GM21390 (cell line): ENCODE measurements at regions not wholly inside any gene's neighbourhood (a gene's known extent, or its start where the extent isn't known, plus 50 kb on each side); places are given as distances from the start of the nearest gene placed in this dataset.

ENCODE experiments used
- ATAC-seq: cut with Tn5 transposase; IDR thresholded peaks from one replicate; pipeline ENCODE4 v1.9.1; 2021; ENCODE audit not compliant: unreplicated experiment

GRCh38 chr5:88401686-88402085, 133.0 kb upstream of the TMEM161B start:
- no peak for ATAC-seq

GRCh38 chr5:88401228-88401627, 132.6 kb upstream of the TMEM161B start:
- no peak for ATAC-seq

- ATAC-seq = no peak
Observed at GRCh38 chr5:88399561-88399960, 130.9 kb upstream of the TMEM161B start.

DNA sequence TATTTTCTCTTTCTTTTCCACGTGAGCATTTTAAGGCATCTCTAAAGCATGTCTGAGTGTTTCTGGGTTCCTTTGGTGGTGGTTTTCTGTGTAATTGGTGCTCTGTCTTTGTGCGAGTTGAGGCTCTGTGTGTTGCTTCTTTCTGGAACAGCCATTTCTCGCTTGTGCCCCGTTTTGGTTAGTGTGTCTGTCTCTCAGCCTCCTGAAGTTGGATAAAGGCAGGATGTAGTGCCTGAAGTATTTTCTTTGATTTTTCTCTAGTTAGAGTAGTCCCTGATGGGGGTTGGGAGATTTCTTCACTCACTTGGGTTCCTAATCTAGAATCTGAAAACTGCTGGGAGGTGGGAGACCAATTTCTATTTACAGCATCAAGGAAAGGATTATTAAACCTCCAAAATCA, 129.7 kb upstream of the TMEM161B start:
- no peak for ATAC-seq

DNA sequence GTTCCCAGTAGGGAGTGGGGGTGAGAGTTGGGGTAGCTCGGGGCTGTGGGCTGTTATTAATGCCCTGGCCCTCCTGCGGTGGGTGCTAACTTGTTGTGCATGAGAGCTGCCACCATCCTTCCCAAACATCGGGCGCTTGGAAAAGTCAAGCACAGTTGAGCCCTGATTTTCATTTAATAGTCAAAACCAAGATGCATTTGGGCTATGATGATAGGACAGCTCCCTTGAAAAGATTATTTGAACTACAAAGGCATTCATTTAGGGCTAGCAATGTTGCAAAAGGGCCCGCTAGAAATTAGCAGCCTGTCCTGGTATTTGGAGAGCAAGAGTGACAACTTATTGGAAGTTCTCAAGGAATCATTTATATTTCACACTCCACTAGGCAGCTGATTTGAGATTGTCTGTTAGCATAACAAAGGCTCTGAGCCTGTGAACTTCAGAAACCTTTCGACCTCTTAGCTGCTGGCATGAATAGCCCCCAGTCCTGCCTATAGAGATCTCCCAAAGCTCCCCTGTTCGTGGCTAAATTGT, 128.2 kb upstream of the TMEM161B start:
- no peak for ATAC-seq

- ATAC-seq = no peak
Observed at GRCh38 chr5:88396000-88396535, 127.4 kb upstream of the TMEM161B start.

DNA sequence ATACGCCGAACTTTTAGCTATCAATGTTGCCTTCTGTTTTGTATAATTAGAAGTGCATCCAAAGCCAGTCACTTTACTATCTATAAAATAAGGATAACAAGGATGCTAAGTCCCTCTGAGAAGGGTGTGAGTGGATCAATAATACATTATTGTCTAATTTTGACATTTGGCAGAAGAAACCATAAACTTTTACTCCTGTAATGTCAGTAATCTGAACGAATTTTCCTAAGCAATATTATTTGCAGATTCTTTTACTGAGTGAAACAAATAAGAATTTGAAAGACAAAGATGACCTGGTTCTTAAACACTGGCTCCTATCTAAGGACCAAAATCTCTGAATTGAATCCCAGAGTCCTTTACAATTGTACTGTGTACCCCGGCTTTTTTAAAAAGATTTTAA, 126.6 kb upstream of the TMEM161B start:
- no peak for ATAC-seq

DNA sequence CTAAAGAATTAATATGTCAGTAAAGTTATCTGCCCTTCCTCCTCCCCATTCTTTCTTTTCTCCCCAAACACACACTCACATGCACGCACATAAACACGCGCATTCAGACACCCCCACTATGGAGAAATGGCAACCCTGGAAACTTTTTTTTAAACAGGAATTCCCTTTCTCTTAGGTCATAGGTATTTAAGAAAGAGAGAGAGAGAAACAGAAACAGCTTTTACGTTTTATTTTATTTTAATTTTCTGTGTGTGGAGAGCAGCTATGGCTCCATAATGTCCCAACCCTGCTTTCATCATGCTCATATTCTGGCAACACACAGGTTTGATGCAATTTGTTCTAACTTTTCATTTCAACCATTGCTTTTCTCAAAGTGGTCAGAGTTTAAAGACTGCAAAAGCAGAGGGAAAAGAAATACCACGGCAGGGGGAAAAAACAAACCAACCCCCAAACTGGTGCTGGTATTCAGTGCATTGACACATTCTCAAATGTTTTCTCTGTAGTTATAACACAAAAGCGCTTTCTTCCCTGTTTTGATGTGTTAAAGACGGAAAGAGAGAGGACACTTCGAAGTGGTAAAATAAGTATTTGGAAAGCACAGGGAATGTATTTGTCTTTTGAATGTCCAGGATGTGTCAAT, 126.0 kb upstream of the TMEM161B start:
- ATAC-seq = no peak

DNA sequence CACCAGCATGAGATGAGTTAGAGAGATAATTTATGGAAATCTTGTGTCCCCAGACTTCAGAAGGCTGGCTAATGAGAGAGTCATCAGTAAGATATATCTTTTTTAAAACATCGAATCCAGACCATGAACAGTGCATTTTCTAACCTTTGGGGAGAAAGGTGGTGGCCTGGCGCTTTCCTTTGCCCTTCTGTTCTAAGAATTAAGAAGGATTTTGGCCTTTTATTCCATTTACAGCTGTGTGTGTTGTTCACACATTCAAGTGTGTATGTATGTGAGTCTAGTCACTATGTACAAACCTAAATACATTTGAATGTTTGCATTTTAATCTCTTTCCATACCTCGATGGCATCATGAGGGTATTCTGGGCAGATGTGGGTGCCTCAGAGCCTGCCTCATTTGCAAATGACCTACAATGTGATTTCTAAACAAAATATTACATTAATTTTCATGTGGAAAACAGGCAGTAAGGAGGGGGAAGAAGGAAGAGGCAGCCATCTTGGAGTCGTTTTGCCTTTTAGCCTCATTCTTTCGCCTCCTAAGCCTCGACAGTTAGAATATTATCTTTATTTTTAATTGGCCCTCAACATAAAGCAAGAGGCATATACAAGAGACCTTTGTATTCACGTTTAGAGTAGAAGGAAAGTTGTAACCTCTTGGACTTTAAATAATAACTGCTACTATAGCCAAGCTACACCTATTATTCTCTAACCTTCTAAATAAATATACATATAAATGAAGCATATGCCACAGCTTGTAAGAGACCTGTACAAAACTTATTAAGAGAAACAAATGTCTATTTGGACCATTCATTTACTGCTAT, 125.3 kb upstream of the TMEM161B start:
- no peak for ATAC-seq

GRCh38 chr5:88393042-88393441, 124.4 kb upstream of the TMEM161B start:
- no peak for ATAC-seq

GRCh38 chr5:88391991-88392390, 123.3 kb upstream of the TMEM161B start:
- ATAC-seq = no peak

DNA sequence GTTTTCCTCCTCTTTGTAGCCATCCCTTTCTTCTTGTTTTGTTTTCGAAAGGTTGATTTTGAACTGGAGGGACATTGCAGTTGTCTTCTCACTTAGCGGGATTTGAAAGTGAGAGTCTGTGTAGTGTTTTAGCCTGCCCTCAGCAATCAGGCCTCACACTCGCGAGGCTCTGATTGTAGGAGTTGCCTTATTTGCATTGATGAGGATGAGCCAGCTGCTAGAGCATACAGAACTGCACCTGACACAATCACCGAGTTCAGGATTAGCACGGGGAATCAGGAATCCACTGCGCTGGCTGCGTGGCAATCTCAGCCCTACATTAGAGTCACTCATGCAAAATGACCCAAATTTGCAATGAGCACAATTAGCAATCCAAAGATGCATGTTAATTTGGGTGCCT, 122.5 kb upstream of the TMEM161B start:
- no peak for ATAC-seq

GRCh38 chr5:88390481-88390880, 121.8 kb upstream of the TMEM161B start:
- ATAC-seq = no peak

DNA sequence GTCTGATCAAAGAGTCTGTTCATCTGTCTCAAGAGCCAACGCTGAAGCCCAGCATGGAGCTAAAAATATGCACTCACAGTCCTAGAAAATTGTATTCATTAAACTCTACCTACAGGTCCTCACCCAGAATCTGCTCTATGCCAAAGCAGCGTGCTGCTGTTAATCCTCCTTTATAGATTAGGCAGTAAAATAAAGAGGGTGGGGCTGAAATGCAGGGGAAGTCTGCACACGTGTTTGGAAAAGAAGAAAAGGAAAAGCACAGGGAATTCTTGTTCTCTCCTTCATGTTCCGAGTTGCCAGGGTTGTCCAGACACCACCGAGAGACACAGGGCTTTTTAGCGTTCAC, 121.4 kb upstream of the TMEM161B start:
- ATAC-seq = no peak

DNA sequence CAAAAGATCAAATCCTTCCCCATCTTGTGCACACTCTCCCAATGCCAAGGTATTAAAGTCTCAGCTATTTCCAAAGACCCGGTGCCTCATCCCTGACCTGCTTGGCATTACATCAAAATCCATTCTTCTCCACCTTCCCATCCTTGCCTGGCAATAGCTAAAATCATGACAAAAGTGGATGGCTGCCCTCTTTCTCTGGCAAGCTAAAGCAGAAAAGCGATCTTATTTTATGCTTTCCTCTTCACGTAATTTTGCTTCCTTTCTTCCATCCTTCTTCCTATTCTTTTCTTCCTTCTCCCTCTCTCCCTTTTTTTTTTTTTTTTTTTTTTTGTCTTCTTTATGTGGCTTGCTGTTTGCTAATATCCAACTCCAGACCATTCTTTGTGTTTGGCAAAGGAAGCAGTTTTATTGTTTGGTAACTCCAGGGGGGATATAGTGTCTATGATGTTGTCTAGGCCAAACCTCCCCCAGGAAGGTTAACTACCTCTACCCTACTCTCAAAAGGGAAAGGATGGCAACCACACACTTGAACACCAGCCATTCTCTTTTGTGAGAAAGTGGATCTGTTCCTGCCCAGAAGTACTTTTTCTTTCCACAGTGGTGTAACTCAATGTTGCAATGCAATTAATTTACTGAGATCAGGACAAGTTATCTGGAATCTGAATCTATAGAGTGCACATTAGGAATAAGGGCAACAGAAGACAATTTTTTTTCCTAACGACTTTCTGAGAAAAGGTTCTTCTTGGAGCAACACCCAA, 120.9 kb upstream of the TMEM161B start:
- ATAC-seq = no peak

GRCh38 chr5:88388476-88389337, 120.1 kb upstream of the TMEM161B start:
- ATAC-seq = no peak

GRCh38 chr5:88384886-88385285, 116.2 kb upstream of the TMEM161B start:
- no peak for ATAC-seq

DNA sequence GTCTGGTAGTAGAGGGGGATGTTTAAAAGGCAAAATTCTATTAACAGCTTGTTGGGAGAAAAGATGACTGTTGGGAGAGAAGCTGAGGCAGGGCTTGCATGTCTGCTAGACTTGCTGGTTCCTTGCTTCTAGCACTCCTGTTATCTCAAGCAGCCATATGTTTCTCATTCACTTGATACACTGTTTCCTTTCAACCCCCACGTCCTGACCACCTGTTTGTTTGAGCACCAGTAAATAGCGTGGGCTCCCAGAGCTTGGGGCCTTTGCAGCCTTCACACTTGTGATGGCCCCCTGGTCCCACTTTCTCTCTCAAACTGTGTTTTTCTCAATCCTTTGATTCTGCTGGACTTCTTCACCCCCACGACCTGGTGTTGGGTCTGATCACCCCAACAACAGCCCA, 111.7 kb upstream of the TMEM161B start:
- ATAC-seq = no peak

DNA sequence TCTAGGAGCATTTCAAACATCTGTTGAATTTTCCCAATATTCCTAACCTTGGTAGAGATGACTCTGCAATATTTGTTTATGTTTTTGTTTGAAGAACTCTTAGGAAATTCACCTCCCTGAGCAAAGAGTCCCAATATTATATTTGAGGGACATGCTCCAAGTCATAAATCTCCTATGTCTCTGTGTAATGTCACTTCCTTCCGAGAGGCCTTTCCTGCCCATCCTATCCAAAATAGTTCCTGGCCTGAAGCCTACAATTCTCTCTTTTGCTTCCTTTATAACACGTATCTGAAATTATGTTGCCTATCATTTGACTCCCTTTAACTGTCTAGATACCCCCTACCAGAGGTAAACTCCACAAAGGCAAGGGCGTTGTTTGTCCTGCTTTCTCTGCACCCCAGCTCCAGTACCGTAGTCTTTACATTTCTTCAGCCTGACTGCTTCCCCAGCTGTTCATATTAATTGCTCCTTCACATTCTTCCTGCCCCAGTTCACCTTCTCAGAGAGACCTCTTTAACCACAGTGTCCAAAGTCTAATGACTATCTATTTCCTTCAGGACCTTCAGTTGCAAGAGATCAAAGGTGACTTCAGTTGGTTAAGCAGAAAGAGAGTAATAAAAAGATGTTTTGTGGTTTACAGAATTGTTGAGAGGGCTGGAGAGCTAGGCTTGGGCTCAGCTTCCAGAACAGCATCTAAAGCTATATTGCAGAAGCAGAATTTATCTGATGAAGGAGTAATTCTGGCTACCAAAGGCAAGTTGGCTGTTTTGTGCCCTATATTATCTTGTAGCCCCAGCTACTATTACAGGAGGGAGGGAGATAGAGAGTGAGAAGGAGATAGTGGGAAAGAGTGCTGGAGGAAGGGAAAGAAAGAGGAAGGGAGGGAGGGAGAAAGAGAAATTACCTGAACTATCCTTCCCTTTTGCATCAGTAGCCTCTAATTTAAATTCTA, 109.3 kb upstream of the TMEM161B start:
- no peak for ATAC-seq
